Neural progenitor cell (in vitro differentiated cells): ENCODE measurements at regions not wholly inside any gene's neighbourhood (a gene's known extent, or its start where the extent isn't known, plus 50 kb on each side); places are given as distances from the start of the nearest gene placed in this dataset.

Source experiments
- DNase-seq: peaks from one replicate; pipeline ENCODE4 v3.0.0-alpha.2; 2016; ENCODE audit warnings: low spot score
- H2AFZ ChIP-seq: fragments of 200-600 bp; sonication (generic); replicated peaks from 2 replicates; pipeline ENCODE4 v1.6.1; 2016; ENCODE audit warnings: antibody characterized with exemption
- H3F3A ChIP-seq: fragments of 200-600 bp; sonication (generic); 2 replicates; pipeline ENCODE4 v1.6.1; 2016; ENCODE audit warnings: antibody characterized with exemption, low read depth
- H3K27ac ChIP-seq: fragments of 200-600 bp; sonication (generic); 2 replicates; pipeline ENCODE4 v1.5.1; 2016; ENCODE audit warnings: mild to moderate bottlenecking
- H3K27me3 ChIP-seq: fragments of 200-600 bp; sonication (generic); 2 replicates; pipeline ENCODE4 v1.6.1; 2016; ENCODE audit warnings: mild to moderate bottlenecking, moderate library complexity
- H3K36me3 ChIP-seq: fragments of 200-600 bp; sonication (generic); 2 replicates; pipeline ENCODE4 v1.5.1; 2016
- H3K4me1 ChIP-seq: fragments of 200-600 bp; sonication (generic); 2 replicates; pipeline ENCODE4 v1.6.1; 2016; ENCODE audit warnings: mixed run types
- H3K4me2 ChIP-seq: fragments of 200-600 bp; sonication (generic); 2 replicates; pipeline ENCODE4 v1.6.1; 2016
- H3K4me3 ChIP-seq: fragments of 200-600 bp; sonication (generic); 2 replicates; pipeline ENCODE4 v1.5.1; 2016
- H3K79me2 ChIP-seq: fragments of 200-600 bp; sonication (generic); 2 replicates; pipeline ENCODE4 v1.6.1; 2016; ENCODE audit warnings: low read depth
- H3K9ac ChIP-seq: fragments of 200-600 bp; sonication (generic); 2 replicates; pipeline ENCODE4 v1.6.1; 2016
- H3K9me3 ChIP-seq: fragments of 200-600 bp; sonication (generic); 2 replicates; pipeline ENCODE4 v1.5.1; 2016; ENCODE audit warnings: low read depth
- H4K20me1 ChIP-seq: fragments of 200-600 bp; sonication (generic); 2 replicates; pipeline ENCODE4 v1.6.1; 2016; ENCODE audit warnings: low read depth
- H3K27ac Mint-ChIP-seq: 3 replicates; pipeline ENCODE4 v1.8.0; 2021; ENCODE audit warnings: mixed read lengths
- H3K27me3 Mint-ChIP-seq: 2 replicates; pipeline ENCODE4 v1.8.0; 2022; ENCODE audit warnings: low read depth, mild to moderate bottlenecking, inconsistent platforms, moderate library complexity, mixed read lengths; ENCODE audit not compliant: insufficient read depth
- H3K36me3 Mint-ChIP-seq: 3 replicates; pipeline ENCODE4 v1.8.0; 2021; ENCODE audit warnings: mixed read lengths
- H3K4me1 Mint-ChIP-seq: 3 replicates; pipeline ENCODE4 v1.8.0; 2021; ENCODE audit warnings: mixed read lengths
- H3K4me3 Mint-ChIP-seq: 3 replicates; pipeline ENCODE4 v1.8.0; 2021; ENCODE audit warnings: mild to moderate bottlenecking, moderate library complexity, mixed read lengths
- H3K9me3 Mint-ChIP-seq: 3 replicates; pipeline ENCODE4 v1.8.0; 2020; ENCODE audit warnings: mixed read lengths
- EZH2 ChIP-seq: fragments of 200-600 bp; sonication (generic); IDR thresholded peaks from 2 replicates; pipeline ENCODE4 v1.6.1; 2017; ENCODE audit warnings: antibody characterized with exemption, mild to moderate bottlenecking, moderate library complexity
- EZH2phosphoT487 ChIP-seq: fragments of 200-600 bp; sonication (generic); IDR thresholded peaks from 2 replicates; pipeline ENCODE4 v1.6.1; 2017; ENCODE audit warnings: antibody characterized with exemption
- TF ChIP-seq, protein P1 (sequence below): fragments of 200-600 bp; sonication (generic); IDR thresholded peaks from 2 replicates; pipeline ENCODE4 v1.5.1; 2017; ENCODE audit warnings: antibody characterized with exemption, mild to moderate bottlenecking

GRCh38 chr10:131019696-131020095 is 291.8 kb downstream of the TCERG1L start:
- H3K4me3 ChIP-seq = no peak overlapping the region
- no peak overlapping the region for H3K4me3 Mint-ChIP-seq
- H3F3A ChIP-seq = no peaks in the 10 kb centered on the region
- H3K9me3 Mint-ChIP-seq = no peaks in the 10 kb centered on the region
- H3K36me3 Mint-ChIP-seq = no peaks in the 10 kb centered on the region
- H2AFZ ChIP-seq = no peak overlapping the region
- H3K4me1 Mint-ChIP-seq = no peaks in the 10 kb centered on the region
- no peaks in the 10 kb centered on the region for H3K36me3 ChIP-seq
- no peak overlapping the region for H3K4me2 ChIP-seq
- H3K27ac Mint-ChIP-seq = no peak overlapping the region
- H4K20me1 ChIP-seq = no peaks in the 10 kb centered on the region
- no peaks in the 10 kb centered on the region for H3K27me3 ChIP-seq
- H3K4me1 ChIP-seq = no peaks in the 10 kb centered on the region
- H3K27ac ChIP-seq = no peak overlapping the region
- no peak for DNase-seq
- TF ChIP-seq EZH2phosphoT487 = no peak
- TF ChIP-seq, protein P1, sequence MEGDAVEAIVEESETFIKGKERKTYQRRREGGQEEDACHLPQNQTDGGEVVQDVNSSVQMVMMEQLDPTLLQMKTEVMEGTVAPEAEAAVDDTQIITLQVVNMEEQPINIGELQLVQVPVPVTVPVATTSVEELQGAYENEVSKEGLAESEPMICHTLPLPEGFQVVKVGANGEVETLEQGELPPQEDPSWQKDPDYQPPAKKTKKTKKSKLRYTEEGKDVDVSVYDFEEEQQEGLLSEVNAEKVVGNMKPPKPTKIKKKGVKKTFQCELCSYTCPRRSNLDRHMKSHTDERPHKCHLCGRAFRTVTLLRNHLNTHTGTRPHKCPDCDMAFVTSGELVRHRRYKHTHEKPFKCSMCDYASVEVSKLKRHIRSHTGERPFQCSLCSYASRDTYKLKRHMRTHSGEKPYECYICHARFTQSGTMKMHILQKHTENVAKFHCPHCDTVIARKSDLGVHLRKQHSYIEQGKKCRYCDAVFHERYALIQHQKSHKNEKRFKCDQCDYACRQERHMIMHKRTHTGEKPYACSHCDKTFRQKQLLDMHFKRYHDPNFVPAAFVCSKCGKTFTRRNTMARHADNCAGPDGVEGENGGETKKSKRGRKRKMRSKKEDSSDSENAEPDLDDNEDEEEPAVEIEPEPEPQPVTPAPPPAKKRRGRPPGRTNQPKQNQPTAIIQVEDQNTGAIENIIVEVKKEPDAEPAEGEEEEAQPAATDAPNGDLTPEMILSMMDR = no peak
- TF ChIP-seq EZH2 = no peak
- no peaks in the 10 kb centered on the region for H3K79me2 ChIP-seq
- no peaks in the 10 kb centered on the region for H3K9me3 ChIP-seq
- H3K27me3 Mint-ChIP-seq = peaks cover 12% of the 10 kb centered on the region
- H3K9ac ChIP-seq = no peak overlapping the region

DNA sequence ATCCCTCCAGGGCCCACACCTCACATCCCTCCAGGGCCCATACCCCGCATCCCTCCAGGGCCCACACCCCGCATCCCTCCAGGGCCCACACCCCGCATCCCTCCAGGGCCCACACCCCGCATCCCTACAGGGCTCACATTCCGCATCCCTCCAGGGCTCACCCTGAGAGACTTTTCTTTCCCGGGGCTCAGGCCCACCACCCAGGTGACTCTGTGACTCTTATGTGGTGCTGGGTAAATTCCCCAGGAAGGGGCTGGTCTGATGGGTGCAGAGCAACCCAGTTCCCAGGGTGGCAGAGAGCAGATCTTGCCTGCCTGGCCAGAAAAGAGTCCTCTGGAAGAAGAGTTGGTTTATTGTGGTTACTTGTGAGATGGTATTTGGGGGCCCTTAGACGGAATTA is 290.7 kb downstream of the TCERG1L start:
- Mint-ChIP-seq H3K4me1 (no peaks in the 10 kb centered on the region), H3K36me3 (no peaks in the 10 kb centered on the region), H3K27me3 (peaks cover 12% of the 10 kb centered on the region), H3K4me3 (no peak overlapping the region), H3K9me3 (no peaks in the 10 kb centered on the region), H3K27ac (no peak overlapping the region)
- H3F3A ChIP-seq = no peaks in the 10 kb centered on the region
- no peaks in the 10 kb centered on the region for H4K20me1 ChIP-seq
- H2AFZ ChIP-seq = no peak overlapping the region
- H3K4me3 ChIP-seq = no peak overlapping the region
- no peaks in the 10 kb centered on the region for H3K79me2 ChIP-seq
- no peak for TF ChIP-seq EZH2
- no peak for TF ChIP-seq EZH2phosphoT487
- TF ChIP-seq, protein P1 = no peak
- H3K27ac ChIP-seq = no peak overlapping the region
- no peaks in the 10 kb centered on the region for H3K4me1 ChIP-seq
- no peak overlapping the region for H3K9ac ChIP-seq
- no peak overlapping the region for H3K4me2 ChIP-seq
- H3K9me3 ChIP-seq = no peaks in the 10 kb centered on the region
- no peak for DNase-seq
- no peaks in the 10 kb centered on the region for H3K36me3 ChIP-seq
- H3K27me3 ChIP-seq = no peaks in the 10 kb centered on the region

- Histone ChIP-seq H3K36me3 (no peaks in the 10 kb centered on the region), H3K9me3 (no peaks in the 10 kb centered on the region), H3K27ac (no peak overlapping the region), H3K9ac (no peak overlapping the region), H3K4me3 (no peak overlapping the region), H3K4me2 (no peak overlapping the region), H2AFZ (no peak overlapping the region), H4K20me1 (no peaks in the 10 kb centered on the region), H3K79me2 (no peaks in the 10 kb centered on the region), H3F3A (no peaks in the 10 kb centered on the region), H3K4me1 (no peaks in the 10 kb centered on the region), H3K27me3 (no peaks in the 10 kb centered on the region)
- Mint-ChIP-seq H3K27ac (no peak overlapping the region), H3K36me3 (no peaks in the 10 kb centered on the region), H3K4me3 (no peak overlapping the region), H3K27me3 (peaks cover 12% of the 10 kb centered on the region), H3K9me3 (no peaks in the 10 kb centered on the region), H3K4me1 (no peaks in the 10 kb centered on the region)
- no peak for DNase-seq
- TF ChIP-seq EZH2 (no peak), EZH2phosphoT487 (no peak)
- TF ChIP-seq, protein P1 = no peak
Measured at GRCh38 chr10:131021246-131021895, 290.1 kb downstream of the TCERG1L start.
